ENCODE measurements at regions not wholly inside any gene's neighbourhood (a gene's known extent, or its start where the extent isn't known, plus 50 kb on each side); places are given as distances from the start of the nearest gene placed in this dataset.

DNA sequence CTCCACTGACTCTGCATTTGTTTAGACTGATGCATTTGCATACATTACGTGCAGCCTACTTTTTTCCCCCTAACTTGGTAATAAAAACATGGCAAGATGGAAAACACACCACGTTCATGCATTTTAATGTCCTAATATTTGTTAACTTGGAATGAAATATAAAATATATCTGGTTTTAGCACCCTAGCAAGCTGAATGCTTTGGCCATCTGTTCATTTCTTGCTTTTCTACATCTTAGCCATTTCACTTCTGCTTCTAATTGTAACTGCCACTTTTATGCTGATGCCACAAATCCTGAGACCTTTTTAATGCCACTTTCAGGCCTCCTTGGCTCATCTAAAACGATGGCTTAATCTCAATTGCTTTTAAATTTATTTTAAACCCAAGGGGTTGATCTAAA, 177.7 kb upstream of the RASSF8 start:
- H3K9me3 ChIP-seq: no peaks in the 10 kb centered on the region
- no peak overlapping the region for H3K4me3 ChIP-seq
- no peaks in the 10 kb centered on the region for H3K36me3 ChIP-seq
- no peaks in the 10 kb centered on the region for H3K27me3 ChIP-seq
- no peaks in the 10 kb centered on the region for H3K4me1 ChIP-seq
- no peak overlapping the region for H3K27ac ChIP-seq (replicated peaks in 1 of 4)
- TF ChIP-seq POLR2A (IDR thresholded peaks at IDR 0.05; ENCODE audit: low read depth): no peak
- no peak for TF ChIP-seq EP300 (IDR thresholded peaks at IDR 0.05)
- no peak for TF ChIP-seq CTCF (IDR thresholded peaks at IDR 0.05)
- no peak for TF ChIP-seq POLR2AphosphoS5 (IDR thresholded peaks at IDR 0.05)
- no peak for DNase-seq (ENCODE audit: extremely low spot score)
- intact Hi-C loops (cut with DNase I): no loop called here
- WGBS: 82% methylated on average over 3 of the region's 3 CpGs

DNA sequence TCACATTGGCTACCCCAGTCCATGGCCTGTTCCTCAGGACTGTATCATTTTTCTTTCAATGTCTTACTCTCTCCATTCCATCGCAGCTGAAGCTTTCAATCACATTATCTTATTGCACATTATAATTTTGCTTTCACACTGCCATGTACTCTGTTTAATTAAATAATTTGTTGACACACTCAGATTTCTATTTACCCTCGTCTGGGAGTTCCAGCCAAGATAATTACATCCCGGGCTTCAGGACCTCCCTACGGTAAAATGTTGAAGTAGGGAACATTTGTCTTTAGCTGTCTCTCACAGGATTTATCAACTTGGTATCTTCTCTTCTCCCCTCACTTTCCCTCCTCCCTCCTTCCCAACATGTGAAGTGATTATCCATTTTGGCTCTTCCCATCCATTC, 177.2 kb upstream of the RASSF8 start:
- no peak for TF ChIP-seq CTCF (IDR thresholded peaks at IDR 0.05)
- no peak for TF ChIP-seq EP300 (IDR thresholded peaks at IDR 0.05)
- TF ChIP-seq POLR2A (IDR thresholded peaks at IDR 0.05; ENCODE audit: low read depth): no peak
- no peak for TF ChIP-seq POLR2AphosphoS5 (IDR thresholded peaks at IDR 0.05)
- Histone ChIP-seq H3K4me1 (no peaks in the 10 kb centered on the region), H3K27me3 (no peaks in the 10 kb centered on the region), H3K9me3 (no peaks in the 10 kb centered on the region), H3K27ac (replicated peaks in 1 of 4) (no peak overlapping the region), H3K4me3 (no peak overlapping the region), H3K36me3 (no peaks in the 10 kb centered on the region)
- 85% methylated on average over 4 of the region's 4 CpGs for WGBS
- intact Hi-C loops (cut with DNase I): no loop called here
- no peak for DNase-seq (ENCODE audit: extremely low spot score)

GRCh38 chr12:25783566-25783965, 174.9 kb upstream of the RASSF8 start:
- Histone ChIP-seq H3K4me3 (no peak overlapping the region), H3K36me3 (no peaks in the 10 kb centered on the region), H3K9me3 (no peaks in the 10 kb centered on the region), H3K27ac (replicated peaks in 1 of 4) (no peak overlapping the region), H3K4me1 (peaks cover 0 to 2% (median under 1%) of the 10 kb centered on the region in 4 donors), H3K27me3 (no peaks in the 10 kb centered on the region)
- intact Hi-C loops (cut with DNase I): no loop called here
- no peak for DNase-seq (ENCODE audit: extremely low spot score)
- TF ChIP-seq EP300 (IDR thresholded peaks at IDR 0.05) (no peak), POLR2AphosphoS5 (IDR thresholded peaks at IDR 0.05) (no peak), CTCF (IDR thresholded peaks at IDR 0.05) (no peak), POLR2A (IDR thresholded peaks at IDR 0.05; ENCODE audit: low read depth) (no peak)
- 90% methylated on average over 5 of the region's 5 CpGs for WGBS

DNA sequence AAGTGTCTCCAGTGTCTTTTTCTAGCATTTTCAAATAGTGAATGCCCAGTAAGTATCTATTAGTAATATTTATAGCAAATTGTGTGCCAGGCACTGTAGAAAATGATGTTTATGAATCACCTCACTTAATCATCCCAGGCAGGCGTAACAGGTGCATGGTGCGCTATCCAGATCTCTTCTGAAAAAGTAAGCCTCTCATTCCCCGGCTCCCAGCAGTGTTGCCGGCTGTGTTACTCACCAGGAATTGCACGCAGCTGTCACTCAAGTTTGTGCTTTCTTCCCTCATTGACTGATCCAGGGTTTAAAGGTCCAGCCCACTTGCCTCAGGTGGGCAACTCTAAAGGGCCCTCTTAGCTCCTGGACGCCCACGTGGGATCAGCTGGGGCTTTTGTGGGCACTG, 173.8 kb upstream of the RASSF8 start:
- no peaks in the 10 kb centered on the region for H3K27me3 ChIP-seq
- H3K4me3 ChIP-seq: no peak overlapping the region
- TF ChIP-seq EP300 (IDR thresholded peaks at IDR 0.05): no peak
- no peak for TF ChIP-seq POLR2AphosphoS5 (IDR thresholded peaks at IDR 0.05)
- no peak for TF ChIP-seq POLR2A (IDR thresholded peaks at IDR 0.05; ENCODE audit: low read depth)
- TF ChIP-seq CTCF (IDR thresholded peaks at IDR 0.05): no peak
- 94% methylated on average over 7 of the region's 7 CpGs for WGBS
- no peak overlapping the region for H3K27ac ChIP-seq (replicated peaks in 1 of 4)
- peaks cover 0 to 14% (median 2%) of the 10 kb centered on the region in 4 donors for H3K4me1 ChIP-seq
- intact Hi-C loops (cut with DNase I): no loop called here
- no peaks in the 10 kb centered on the region for H3K9me3 ChIP-seq
- DNase-seq (ENCODE audit: extremely low spot score): no peak
- H3K36me3 ChIP-seq: no peaks in the 10 kb centered on the region

DNA sequence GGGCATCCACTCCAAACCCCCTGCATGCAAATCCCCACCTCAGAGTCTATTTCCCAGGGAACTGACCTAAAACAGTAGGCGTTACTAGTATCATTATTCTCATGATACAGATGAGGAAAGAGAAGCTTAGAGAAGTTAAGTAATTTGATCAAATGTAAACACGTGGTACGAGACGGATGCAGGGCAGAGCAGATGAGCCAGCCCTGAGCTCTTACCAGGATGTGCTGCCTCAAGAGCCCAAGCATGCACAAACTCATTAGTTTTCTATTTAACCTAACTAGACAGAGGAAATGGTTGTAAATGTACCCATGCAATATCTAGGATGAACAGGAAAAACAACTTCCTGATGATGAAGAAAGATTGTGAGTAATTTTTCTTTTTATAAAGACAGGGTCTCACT, 173.3 kb upstream of the RASSF8 start:
- WGBS: 82% methylated on average over 4 of the region's 4 CpGs
- intact Hi-C loops (cut with DNase I): no loop called here
- Histone ChIP-seq H3K27ac (replicated peaks in 1 of 4) (no peak overlapping the region), H3K4me3 (no peak overlapping the region), H3K36me3 (no peaks in the 10 kb centered on the region), H3K4me1 (peaks cover 0 to 17% (median 2%) of the 10 kb centered on the region in 4 donors), H3K27me3 (no peaks in the 10 kb centered on the region), H3K9me3 (no peaks in the 10 kb centered on the region)
- no peak for DNase-seq (ENCODE audit: extremely low spot score)
- TF ChIP-seq POLR2A (IDR thresholded peaks at IDR 0.05; ENCODE audit: low read depth): no peak
- no peak for TF ChIP-seq EP300 (IDR thresholded peaks at IDR 0.05)
- TF ChIP-seq POLR2AphosphoS5 (IDR thresholded peaks at IDR 0.05): no peak
- TF ChIP-seq CTCF (IDR thresholded peaks at IDR 0.05): no peak

Measured in esophagus muscularis mucosa (tissue), 4 donors.